Tibial artery (tissue), 4 donors: ENCODE measurements at regions not wholly inside any gene's neighbourhood (a gene's known extent, or its start where the extent isn't known, plus 50 kb on each side); places are given as distances from the start of the nearest gene placed in this dataset.

Experiments
- DNase-seq, 2 donors: peaks; one replicate each; pipeline ENCODE4 v3.0.0-alpha.2; 2019
- H3K27ac ChIP-seq, 2 donors: fragments of 200-600 bp; sonication (generic) in 1 of 2; 1 replicate in 1 of 2; 2 replicates in 1 of 2; pipeline ENCODE4 v1.5.1; 2018 to 2019; ENCODE audit warnings: mild to moderate bottlenecking in 1 of 2
- H3K27me3 ChIP-seq, 2 donors: fragments of 200-600 bp; sonication (generic) in 1 of 2; one replicate each; pipeline versions ENCODE4 v1.5.1 to v1.6.0; 2016 to 2019
- H3K36me3 ChIP-seq, 3 donors: fragments of 200-600 bp; sonication (generic) in 2 of 3; one replicate each; pipeline ENCODE4 v1.5.1; 2016 to 2019; ENCODE audit warnings: mild to moderate bottlenecking in 2 of 3
- H3K4me1 ChIP-seq, 4 donors: fragments of 200-600 bp; sonication (generic) in 2 of 4; 1 replicate in 3 of 4; 2 replicates in 1 of 4; pipeline ENCODE4 v1.5.1; 2016 to 2019
- H3K4me3 ChIP-seq, 2 donors: fragments of 200-600 bp; sonication (generic) in 1 of 2; 1 replicate in 1 of 2; 2 replicates in 1 of 2; pipeline ENCODE4 v1.5.1; 2018 to 2019; ENCODE audit warnings: mild to moderate bottlenecking in 2 of 2
- H3K9me3 ChIP-seq, 3 donors: fragments of 200-600 bp; sonication (generic) in 1 of 3; one replicate each; pipeline ENCODE4 v1.5.1; 2016 to 2019
- intact Hi-C: fragments of 100-400 bp; cut with DNase I; formaldehyde crosslinking; loops from one replicate; pipeline ENCODE4 v1.15.0; 2023; ENCODE audit warnings: low total_unique reads
- TF ChIP-seq, protein P1 (sequence below), 2 experiments: fragments of 200-600 bp in 1 of 2; fragments of 450-650 bp in 1 of 2; IDR thresholded peaks; one replicate each; pipeline ENCODE4 v1.5.1; 2017 to 2019; ENCODE audit warnings: antibody characterized with exemption in 2 of 2, mild to moderate bottlenecking in 1 of 2, moderate library complexity in 1 of 2

- Histone ChIP-seq H3K4me3 (no peak overlapping the region), H3K27ac (no peak overlapping the region), H3K36me3 (no peaks in the 10 kb centered on the region), H3K27me3 (no peaks in the 10 kb centered on the region), H3K4me1 (no peaks in the 10 kb centered on the region), H3K9me3 (no peaks in the 10 kb centered on the region)
- no peak for DNase-seq
- intact Hi-C loops = no loop called here
- TF ChIP-seq, protein P1, sequence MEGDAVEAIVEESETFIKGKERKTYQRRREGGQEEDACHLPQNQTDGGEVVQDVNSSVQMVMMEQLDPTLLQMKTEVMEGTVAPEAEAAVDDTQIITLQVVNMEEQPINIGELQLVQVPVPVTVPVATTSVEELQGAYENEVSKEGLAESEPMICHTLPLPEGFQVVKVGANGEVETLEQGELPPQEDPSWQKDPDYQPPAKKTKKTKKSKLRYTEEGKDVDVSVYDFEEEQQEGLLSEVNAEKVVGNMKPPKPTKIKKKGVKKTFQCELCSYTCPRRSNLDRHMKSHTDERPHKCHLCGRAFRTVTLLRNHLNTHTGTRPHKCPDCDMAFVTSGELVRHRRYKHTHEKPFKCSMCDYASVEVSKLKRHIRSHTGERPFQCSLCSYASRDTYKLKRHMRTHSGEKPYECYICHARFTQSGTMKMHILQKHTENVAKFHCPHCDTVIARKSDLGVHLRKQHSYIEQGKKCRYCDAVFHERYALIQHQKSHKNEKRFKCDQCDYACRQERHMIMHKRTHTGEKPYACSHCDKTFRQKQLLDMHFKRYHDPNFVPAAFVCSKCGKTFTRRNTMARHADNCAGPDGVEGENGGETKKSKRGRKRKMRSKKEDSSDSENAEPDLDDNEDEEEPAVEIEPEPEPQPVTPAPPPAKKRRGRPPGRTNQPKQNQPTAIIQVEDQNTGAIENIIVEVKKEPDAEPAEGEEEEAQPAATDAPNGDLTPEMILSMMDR (IDR thresholded peaks at IDR 0.05) = no peak
Observed at GRCh38 chr5:135177591-135177990, 143.6 kb upstream of the PITX1 start.

- no peak overlapping the region for H3K4me3 ChIP-seq
- intact Hi-C loops = no loop called here
- H3K36me3 ChIP-seq = no peaks in the 10 kb centered on the region
- no peak overlapping the region for H3K27ac ChIP-seq
- TF ChIP-seq, protein P1 (IDR thresholded peaks at IDR 0.05) = no peak
- no peaks in the 10 kb centered on the region for H3K4me1 ChIP-seq
- no peaks in the 10 kb centered on the region for H3K9me3 ChIP-seq
- no peak for DNase-seq
- H3K27me3 ChIP-seq = no peaks in the 10 kb centered on the region
Observed at GRCh38 chr5:135176991-135177390, 143.0 kb upstream of the PITX1 start.

DNA sequence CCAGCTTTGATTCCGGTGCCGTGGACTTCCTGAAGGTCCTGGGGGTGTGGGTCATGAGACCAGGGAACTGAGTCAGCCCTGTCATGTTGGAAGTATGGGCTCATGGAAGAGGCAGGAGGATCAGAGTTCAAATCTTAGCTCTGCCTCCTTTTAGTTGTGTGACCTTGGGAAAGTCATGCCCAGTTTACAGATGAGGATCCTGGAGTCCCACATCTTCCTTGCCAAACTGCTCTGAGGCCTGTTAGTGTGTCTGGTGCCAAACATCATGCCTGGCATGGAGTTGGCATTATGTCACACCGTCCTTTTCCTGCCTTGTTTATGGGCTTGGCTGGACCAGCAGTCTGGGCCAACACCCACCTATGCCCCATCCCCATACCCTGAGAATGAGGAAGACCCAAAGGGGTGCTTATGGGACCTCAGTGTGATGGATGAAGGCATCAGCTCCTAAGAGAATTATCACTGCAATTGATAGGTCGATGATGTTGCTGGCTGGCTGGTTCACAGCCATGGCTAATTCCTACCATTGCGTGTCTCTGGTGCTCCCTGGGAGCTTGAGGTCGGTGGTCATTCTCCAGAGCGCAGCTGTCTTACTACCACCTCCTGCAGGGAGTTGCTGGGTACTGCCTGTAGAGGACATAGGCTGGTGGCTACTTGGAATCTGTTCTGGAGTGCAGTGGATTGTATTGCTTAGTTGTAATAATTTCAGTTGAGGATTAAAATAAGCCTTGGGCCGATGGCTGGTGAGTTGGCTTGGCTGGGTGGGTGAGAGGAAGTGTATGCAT lies 140.5 kb upstream of the PITX1 start:
- H3K27me3 ChIP-seq = peaks cover 0 to 4% of the 10 kb centered on the region in 2 donors
- TF ChIP-seq, protein P1 (IDR thresholded peaks at IDR 0.05) = no peak
- DNase-seq = no peak

DNA sequence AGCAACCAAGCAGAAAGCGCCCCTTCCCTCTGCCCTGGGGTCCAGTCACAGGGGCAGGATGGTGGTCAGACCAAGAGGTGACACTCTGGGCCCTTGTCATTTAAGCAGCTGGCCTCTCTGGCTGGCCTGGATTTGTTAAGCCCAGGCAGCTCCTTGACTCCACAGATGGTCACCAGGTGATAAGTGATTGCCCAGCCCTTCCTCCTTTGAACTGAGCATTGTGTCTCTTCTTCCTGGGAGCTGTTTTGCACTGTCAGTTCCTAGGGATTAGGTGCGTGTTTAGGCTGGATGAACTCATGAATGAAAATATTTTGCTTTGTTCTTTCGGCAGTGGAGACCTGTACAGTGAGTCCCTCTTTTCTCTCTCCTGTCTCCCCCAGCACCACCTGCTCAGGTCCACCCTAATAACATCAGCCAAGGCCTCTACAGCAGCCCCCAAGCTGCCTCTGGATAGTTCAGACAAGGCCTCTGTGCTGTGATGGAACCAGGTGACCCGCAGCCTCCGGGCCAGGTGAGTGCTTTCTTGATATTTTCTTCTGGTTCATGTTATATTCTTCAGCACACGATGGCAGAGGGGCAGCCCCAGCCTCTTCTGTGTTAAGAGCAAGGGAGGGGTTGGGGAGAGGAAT lies 139.7 kb upstream of the PITX1 start:
- no peaks in the 10 kb centered on the region for H3K9me3 ChIP-seq
- TF ChIP-seq, protein P1 (IDR thresholded peaks at IDR 0.05) = no peak
- no peak overlapping the region for H3K27ac ChIP-seq
- H3K4me1 ChIP-seq = no peaks in the 10 kb centered on the region
- intact Hi-C loops = no loop called here
- H3K27me3 ChIP-seq = peaks cover 0 to 4% of the 10 kb centered on the region in 2 donors
- no peak for DNase-seq
- H3K4me3 ChIP-seq = no peak overlapping the region
- no peaks in the 10 kb centered on the region for H3K36me3 ChIP-seq

More for the DNA sequence above, 140.5 kb upstream of the PITX1 start:
- Histone ChIP-seq H3K4me3 (no peak overlapping the region), H3K36me3 (no peaks in the 10 kb centered on the region), H3K27ac (no peak overlapping the region), H3K9me3 (no peaks in the 10 kb centered on the region), H3K4me1 (no peaks in the 10 kb centered on the region)
- intact Hi-C loops = no loop called here

DNA sequence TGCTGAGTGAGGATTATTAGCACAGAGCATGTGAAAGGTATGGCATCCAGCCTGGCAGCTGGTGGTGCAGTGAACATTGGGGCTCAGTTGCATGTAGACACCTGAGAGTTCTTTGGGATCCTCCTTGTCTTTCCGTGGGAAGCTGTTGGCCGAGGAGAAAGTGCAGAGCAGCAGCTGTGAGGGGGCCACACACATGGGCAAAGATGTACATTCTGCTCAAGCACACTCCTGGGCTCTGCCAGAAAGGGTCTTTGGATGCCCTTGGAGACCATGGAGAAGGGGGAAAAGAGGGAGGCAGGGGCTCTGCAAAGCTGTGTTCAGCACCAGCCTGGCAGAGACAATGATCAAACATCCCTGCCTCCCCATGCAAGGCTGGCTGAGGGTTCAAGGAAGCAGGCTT lies 138.7 kb upstream of the PITX1 start:
- DNase-seq = no peak
- peaks cover 0 to 9% of the 10 kb centered on the region in 2 donors for H3K27me3 ChIP-seq

More for the DNA sequence above, 138.7 kb upstream of the PITX1 start:
- intact Hi-C loops = no loop called here
- Histone ChIP-seq H3K4me1 (no peaks in the 10 kb centered on the region), H3K9me3 (no peaks in the 10 kb centered on the region), H3K4me3 (no peak overlapping the region), H3K36me3 (no peaks in the 10 kb centered on the region), H3K27ac (no peak overlapping the region)
- TF ChIP-seq, protein P1 (IDR thresholded peaks at IDR 0.05) = no peak
